ENCODE measurements at regions not wholly inside any gene's neighbourhood (a gene's known extent, or its start where the extent isn't known, plus 50 kb on each side); places are given as distances from the start of the nearest gene placed in this dataset.
"Not testable (repeated sequence)": the region's sequence is repeated elsewhere in the genome, so short reads cannot be mapped to it uniquely, and the experiment has no call there.

GRCh38 chr1:81190003-81190402 is 610.7 kb upstream of the ADGRL2 start:
- DNase-seq (ENCODE audit: extremely low read depth, low read depth), result no peak

- DNase-seq (ENCODE audit: extremely low read depth, low read depth), result no peak
These were observed 613.1 kb upstream of the ADGRL2 start for GRCh38 chr1:81187635-81188034.

- no peak for DNase-seq (ENCODE audit: extremely low read depth, low read depth)
These were observed 614.5 kb upstream of the ADGRL2 start for GRCh38 chr1:81186261-81186660.

GRCh38 chr1:81183553-81183952 is 617.2 kb upstream of the ADGRL2 start:
- DNase-seq (ENCODE audit: extremely low read depth, low read depth), result no peak

- no peak for DNase-seq (ENCODE audit: extremely low read depth, low read depth)
These were observed 617.7 kb upstream of the ADGRL2 start for GRCh38 chr1:81183051-81183450.

GRCh38 chr1:81179242-81179641 is 621.5 kb upstream of the ADGRL2 start:
- DNase-seq (ENCODE audit: extremely low read depth, low read depth), result peak; percentile 33

- not testable (repeated sequence) for DNase-seq (ENCODE audit: extremely low read depth, low read depth)
These were observed 622.2 kb upstream of the ADGRL2 start for GRCh38 chr1:81178431-81179093.

- no peak for DNase-seq (ENCODE audit: extremely low read depth, low read depth)
These were observed 625.8 kb upstream of the ADGRL2 start for GRCh38 chr1:81174811-81175476.

GRCh38 chr1:81174052-81174451 is 626.7 kb upstream of the ADGRL2 start:
- no peak for DNase-seq (ENCODE audit: extremely low read depth, low read depth)

- no peak for DNase-seq (ENCODE audit: extremely low read depth, low read depth)
These were observed 628.3 kb upstream of the ADGRL2 start for GRCh38 chr1:81172483-81172882.

GRCh38 chr1:81170721-81171120 is 630.0 kb upstream of the ADGRL2 start:
- no peak for DNase-seq (ENCODE audit: extremely low read depth, low read depth)

- DNase-seq (ENCODE audit: extremely low read depth, low read depth), result no peak
These were observed 634.8 kb upstream of the ADGRL2 start for GRCh38 chr1:81165963-81166362.

- DNase-seq (ENCODE audit: extremely low read depth, low read depth), result no peak
These were observed 640.0 kb upstream of the ADGRL2 start for GRCh38 chr1:81160696-81161095.

- no peak for DNase-seq (ENCODE audit: extremely low read depth, low read depth)
These were observed 642.1 kb upstream of the ADGRL2 start for GRCh38 chr1:81158592-81158991.

GRCh38 chr1:81157686-81158085 is 643.0 kb upstream of the ADGRL2 start:
- DNase-seq (ENCODE audit: extremely low read depth, low read depth), result no peak

GRCh38 chr1:81156887-81157286 is 643.8 kb upstream of the ADGRL2 start:
- DNase-seq (ENCODE audit: extremely low read depth, low read depth), result no peak

GRCh38 chr1:81155131-81155530 is 645.6 kb upstream of the ADGRL2 start:
- DNase-seq (ENCODE audit: extremely low read depth, low read depth), result no peak

GRCh38 chr1:81151206-81151605 is 649.5 kb upstream of the ADGRL2 start:
- DNase-seq (ENCODE audit: extremely low read depth, low read depth), result no peak

GRCh38 chr1:81149649-81150325 is 650.9 kb upstream of the ADGRL2 start:
- no peak for DNase-seq (ENCODE audit: extremely low read depth, low read depth)

- no peak for DNase-seq (ENCODE audit: extremely low read depth, low read depth)
These were observed 656.4 kb upstream of the ADGRL2 start for GRCh38 chr1:81144240-81144825.

- no peak for DNase-seq (ENCODE audit: extremely low read depth, low read depth)
These were observed 658.5 kb upstream of the ADGRL2 start for GRCh38 chr1:81142099-81142826.

Data from NCI-H460 (cell line).